Suprapubic skin (tissue), 4 donors: ENCODE measurements at regions not wholly inside any gene's neighbourhood (a gene's known extent, or its start where the extent isn't known, plus 50 kb on each side); places are given as distances from the start of the nearest gene placed in this dataset.

ENCODE experiments used
- DNase-seq, 2 donors: peaks; one replicate each; pipeline ENCODE4 v3.0.0-alpha.2; 2019; ENCODE audit warnings: low spot score in 2 of 2
- H3K27ac ChIP-seq: fragments of 200-600 bp; sonication (generic); one replicate; pipeline ENCODE4 v1.5.1; 2019
- H3K27me3 ChIP-seq: fragments of 200-600 bp; sonication (generic); one replicate; pipeline ENCODE4 v1.5.1; 2019
- H3K36me3 ChIP-seq: fragments of 200-600 bp; sonication (generic); one replicate; pipeline ENCODE4 v1.5.1; 2019
- H3K4me1 ChIP-seq: fragments of 200-600 bp; sonication (generic); one replicate; pipeline ENCODE4 v1.5.1; 2019
- H3K4me3 ChIP-seq: fragments of 200-600 bp; sonication (generic); one replicate; pipeline ENCODE4 v1.5.1; 2019; ENCODE audit warnings: mild to moderate bottlenecking
- H3K9me3 ChIP-seq: fragments of 200-600 bp; sonication (generic); one replicate; pipeline ENCODE4 v1.5.1; 2019
- EP300 ChIP-seq: sonication (generic); formaldehyde crosslinking; IDR thresholded peaks from one replicate; pipeline ENCODE4 v1.6.1; 2017; ENCODE audit warnings: antibody characterized with exemption
- POLR2A ChIP-seq, 2 donors: fragments of 450-650 bp; IDR thresholded peaks; one replicate each; pipeline ENCODE4 v1.6.1; 2017; ENCODE audit warnings: antibody characterized with exemption in 2 of 2, mild to moderate bottlenecking in 2 of 2, moderate library complexity in 2 of 2
- POLR2AphosphoS5 ChIP-seq, 3 donors: sonication (generic); formaldehyde crosslinking; IDR thresholded peaks; one replicate each; pipeline ENCODE4 v1.6.1; 2017; ENCODE audit warnings: antibody characterized with exemption in 3 of 3
- WGBS: methylation state at CpG from one replicate; pipeline ENCODE4 v1.1.5; 2018; 5-methylcytosine and 5-hydroxymethylcytosine counted together
- TF ChIP-seq, protein P1 (sequence below), 2 donors: fragments of 200-600 bp in 1 of 2; fragments of 450-650 bp in 1 of 2; sonication (generic) in 1 of 2; IDR thresholded peaks; one replicate each; pipeline ENCODE4 v1.5.1; 2016 to 2019; ENCODE audit warnings: antibody characterized with exemption in 2 of 2, mild to moderate bottlenecking in 1 of 2, moderate library complexity in 1 of 2

DNA sequence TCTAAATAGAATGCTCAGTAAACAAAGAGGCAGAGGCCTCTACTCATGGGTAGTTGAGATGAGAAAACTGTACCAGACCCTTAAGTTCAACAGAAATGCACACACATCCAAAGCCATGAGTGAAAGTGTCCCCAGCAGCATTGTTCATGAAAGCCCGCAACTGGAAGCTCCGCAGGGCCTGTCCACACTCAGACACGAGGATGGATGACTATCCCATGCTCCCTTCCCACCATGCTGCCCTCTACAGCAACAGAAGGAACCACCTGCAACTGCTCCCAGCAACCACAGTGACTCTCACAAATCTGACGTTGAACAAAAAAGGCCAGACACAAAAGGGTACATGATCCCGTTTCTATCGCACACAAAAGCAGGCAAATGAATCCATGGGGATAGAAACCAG, 76.9 kb upstream of the ANO1 start:
- no peak overlapping the region for H3K4me3 ChIP-seq
- peaks cover 11% of the 10 kb centered on the region for H3K27me3 ChIP-seq
- H3K9me3 ChIP-seq, result no peaks in the 10 kb centered on the region
- TF ChIP-seq EP300, result no peak
- TF ChIP-seq, protein P1, sequence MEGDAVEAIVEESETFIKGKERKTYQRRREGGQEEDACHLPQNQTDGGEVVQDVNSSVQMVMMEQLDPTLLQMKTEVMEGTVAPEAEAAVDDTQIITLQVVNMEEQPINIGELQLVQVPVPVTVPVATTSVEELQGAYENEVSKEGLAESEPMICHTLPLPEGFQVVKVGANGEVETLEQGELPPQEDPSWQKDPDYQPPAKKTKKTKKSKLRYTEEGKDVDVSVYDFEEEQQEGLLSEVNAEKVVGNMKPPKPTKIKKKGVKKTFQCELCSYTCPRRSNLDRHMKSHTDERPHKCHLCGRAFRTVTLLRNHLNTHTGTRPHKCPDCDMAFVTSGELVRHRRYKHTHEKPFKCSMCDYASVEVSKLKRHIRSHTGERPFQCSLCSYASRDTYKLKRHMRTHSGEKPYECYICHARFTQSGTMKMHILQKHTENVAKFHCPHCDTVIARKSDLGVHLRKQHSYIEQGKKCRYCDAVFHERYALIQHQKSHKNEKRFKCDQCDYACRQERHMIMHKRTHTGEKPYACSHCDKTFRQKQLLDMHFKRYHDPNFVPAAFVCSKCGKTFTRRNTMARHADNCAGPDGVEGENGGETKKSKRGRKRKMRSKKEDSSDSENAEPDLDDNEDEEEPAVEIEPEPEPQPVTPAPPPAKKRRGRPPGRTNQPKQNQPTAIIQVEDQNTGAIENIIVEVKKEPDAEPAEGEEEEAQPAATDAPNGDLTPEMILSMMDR (IDR thresholded peaks at IDR 0.05), result no peak
- no peak for TF ChIP-seq POLR2A (IDR thresholded peaks at IDR 0.05)
- TF ChIP-seq POLR2AphosphoS5 (IDR thresholded peaks at IDR 0.05), result no peak
- H3K36me3 ChIP-seq, result no peaks in the 10 kb centered on the region
- 80% methylated on average over 6 of the region's 6 CpGs for WGBS
- no peak for DNase-seq
- H3K4me1 ChIP-seq, result peaks cover 8% of the 10 kb centered on the region
- no peak overlapping the region for H3K27ac ChIP-seq

DNA sequence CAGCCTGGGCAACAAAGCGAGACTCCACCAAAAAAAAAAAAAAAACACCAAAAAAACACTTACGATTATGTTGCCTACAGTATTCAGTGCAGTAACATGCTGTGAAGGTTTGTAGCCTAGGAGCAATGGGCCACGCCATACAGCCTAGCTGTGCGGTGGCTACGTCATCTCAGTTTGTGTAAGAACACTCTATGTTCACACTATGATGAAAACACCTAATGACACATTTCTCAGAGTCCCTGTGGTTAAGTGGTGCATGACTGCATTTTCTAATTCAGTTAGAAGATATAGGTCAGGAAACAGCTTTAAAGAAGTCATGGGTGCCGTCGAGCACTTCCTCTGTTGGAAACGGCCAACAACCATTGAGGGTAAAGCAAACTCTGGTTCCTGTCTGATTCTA, 75.7 kb upstream of the ANO1 start:
- WGBS, result 80% methylated on average over 8 of the region's 8 CpGs
- no peak overlapping the region for H3K27ac ChIP-seq
- H3K4me3 ChIP-seq, result no peak overlapping the region
- TF ChIP-seq EP300, result no peak
- TF ChIP-seq POLR2A (IDR thresholded peaks at IDR 0.05), result no peak
- no peak for TF ChIP-seq POLR2AphosphoS5 (IDR thresholded peaks at IDR 0.05)
- TF ChIP-seq, protein P1 (IDR thresholded peaks at IDR 0.05), result no peak
- no peak for DNase-seq
- H3K4me1 ChIP-seq, result peaks cover 8% of the 10 kb centered on the region
- H3K9me3 ChIP-seq, result no peaks in the 10 kb centered on the region
- no peaks in the 10 kb centered on the region for H3K36me3 ChIP-seq
- peaks cover 9% of the 10 kb centered on the region for H3K27me3 ChIP-seq

DNA sequence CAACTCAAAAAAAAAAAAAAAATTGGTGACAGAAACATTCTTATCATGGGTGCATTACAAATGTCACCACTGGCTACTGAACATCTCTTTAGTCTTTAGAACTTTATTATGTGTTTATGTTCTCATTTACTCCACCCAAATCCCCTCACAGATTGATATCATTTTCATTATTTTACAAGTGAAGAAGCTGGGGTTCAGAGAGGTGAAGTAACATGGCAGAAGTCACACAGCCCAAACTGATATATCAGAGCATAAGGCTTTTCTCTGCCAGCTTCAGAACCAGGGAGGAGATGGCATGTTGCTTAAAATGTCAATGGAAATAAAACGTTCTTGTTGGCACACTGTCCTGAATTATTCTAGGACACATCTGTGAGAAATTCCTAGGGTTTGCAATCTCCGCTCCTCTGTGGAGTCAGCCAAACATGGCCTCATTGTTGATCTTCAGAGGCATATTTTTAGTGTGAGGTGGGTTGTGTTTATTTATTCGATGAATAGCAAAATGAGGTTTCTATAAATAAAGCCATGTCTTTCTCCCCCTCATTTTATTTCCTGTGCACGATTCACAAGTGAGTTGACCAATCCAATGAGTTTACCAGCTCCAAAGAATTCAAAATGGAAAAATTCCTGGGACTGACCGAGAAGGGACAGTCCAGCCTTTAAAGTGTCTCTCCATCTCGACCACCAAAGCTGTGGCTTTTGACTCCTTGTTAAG, 72.9 kb upstream of the ANO1 start:
- H3K4me3 ChIP-seq, result no peak overlapping the region
- no peak overlapping the region for H3K27ac ChIP-seq
- H3K9me3 ChIP-seq, result no peaks in the 10 kb centered on the region
- H3K36me3 ChIP-seq, result no peaks in the 10 kb centered on the region
- TF ChIP-seq POLR2A (IDR thresholded peaks at IDR 0.05) (no peak), POLR2AphosphoS5 (IDR thresholded peaks at IDR 0.05) (no peak), EP300 (no peak)
- TF ChIP-seq, protein P1 (IDR thresholded peaks at IDR 0.05), result no peak
- DNase-seq, result no peak
- H3K27me3 ChIP-seq, result peaks cover 5% of the 10 kb centered on the region
- WGBS, result 46% methylated on average over 6 of the region's 6 CpGs
- H3K4me1 ChIP-seq, result no peaks in the 10 kb centered on the region

DNA sequence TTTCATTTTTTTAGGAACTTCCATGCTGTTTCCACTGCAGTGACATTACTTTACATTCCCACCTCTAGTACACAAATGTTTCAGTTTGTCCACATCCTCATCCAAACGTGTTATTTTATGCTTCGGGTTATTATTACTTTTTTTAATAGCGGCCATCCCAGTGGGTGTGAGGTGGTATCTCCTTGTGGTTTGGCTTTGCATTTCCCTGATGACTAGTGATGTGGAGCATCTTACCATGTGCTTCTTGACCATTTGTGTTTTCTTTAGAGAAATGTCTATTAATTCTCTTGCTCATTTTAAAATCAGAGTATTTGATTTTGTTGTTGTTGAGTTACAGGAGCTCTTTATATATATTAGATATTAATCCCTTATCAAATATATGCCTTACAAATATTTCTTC, 70.3 kb upstream of the ANO1 start:
- Histone ChIP-seq H3K4me3 (no peak overlapping the region), H3K36me3 (no peaks in the 10 kb centered on the region), H3K4me1 (no peaks in the 10 kb centered on the region), H3K27ac (no peak overlapping the region), H3K27me3 (peaks cover 17% of the 10 kb centered on the region), H3K9me3 (no peaks in the 10 kb centered on the region)
- DNase-seq, result no peak
- TF ChIP-seq EP300 (no peak), POLR2A (IDR thresholded peaks at IDR 0.05) (no peak), POLR2AphosphoS5 (IDR thresholded peaks at IDR 0.05) (no peak)
- TF ChIP-seq, protein P1 (IDR thresholded peaks at IDR 0.05), result no peak
- 90% methylated on average over 3 of the region's 3 CpGs for WGBS

DNA sequence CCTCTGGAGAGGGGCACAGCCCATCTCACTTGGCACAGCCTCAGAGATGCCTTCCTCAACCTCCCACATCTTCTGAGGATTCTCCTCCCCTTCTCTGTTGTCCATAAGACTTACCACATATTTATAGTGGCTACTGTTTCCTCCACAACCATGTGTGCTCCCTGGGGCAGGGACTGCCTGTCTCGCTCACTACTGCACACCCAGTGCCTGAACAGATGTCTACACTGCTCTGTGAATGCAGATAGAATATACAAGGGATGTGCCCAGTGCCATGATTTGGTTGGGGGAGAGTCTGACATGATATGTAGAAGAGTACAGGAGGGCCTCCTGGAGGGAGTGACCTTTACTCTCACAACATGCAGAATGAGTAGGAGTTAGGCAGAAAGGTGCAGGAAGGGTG, 67.3 kb upstream of the ANO1 start:
- Histone ChIP-seq H3K36me3 (no peaks in the 10 kb centered on the region), H3K4me1 (no peaks in the 10 kb centered on the region), H3K27me3 (peaks cover 15% of the 10 kb centered on the region), H3K27ac (no peak overlapping the region), H3K4me3 (no peak overlapping the region), H3K9me3 (no peaks in the 10 kb centered on the region)
- 56% methylated on average over 1 of the region's 1 CpG for WGBS
- no peak for DNase-seq
- TF ChIP-seq EP300, result no peak
- TF ChIP-seq, protein P1 (IDR thresholded peaks at IDR 0.05), result no peak
